ENCODE measurements at regions not wholly inside any gene's neighbourhood (a gene's known extent, or its start where the extent isn't known, plus 50 kb on each side); places are given as distances from the start of the nearest gene placed in this dataset.
A peak's percentile ranks its signal among the peaks of the same experiment; 100 is the strongest.

GRCh38 chr5:77144837-77145139, 57.7 kb upstream of the ZBED3 start:
- Histone ChIP-seq H4K20me1 (ENCODE audit: insufficient read depth, low read length) (no peaks in the 10 kb centered on the region), H3K9me3 (ENCODE audit: low read length) (no peaks in the 10 kb centered on the region), H3K4me2 (ENCODE audit: low read depth, low read length) (no peak overlapping the region), H3K36me3 (replicated peaks in 1 of 2; ENCODE audit: control insufficient read depth in 1 of 2, insufficient read depth in 2 of 2, low read length in 2 of 2) (no peaks in the 10 kb centered on the region), H3K4me3 (replicated peaks in 1 of 3; ENCODE audit: insufficient read depth in 1 of 3, low read depth in 2 of 3, low read length in 3 of 3) (no peak overlapping the region), H3K4me1 (ENCODE audit: insufficient read depth, low read length) (no peaks in the 10 kb centered on the region), H3K27me3 (ENCODE audit: control insufficient read depth in 1 of 2, insufficient read depth in 2 of 2, low read length in 2 of 2) (no peaks in the 10 kb centered on the region), H2AFZ (ENCODE audit: low read length) (no peak overlapping the region), H3K79me2 (ENCODE audit: insufficient read depth, low read length) (no peaks in the 10 kb centered on the region), H3K9ac (ENCODE audit: insufficient read depth, low read depth, low read length) (no peak overlapping the region), H3K27ac (ENCODE audit: extremely low read length, insufficient read depth, low read length) (no peak overlapping the region)
- 7% methylated on average over 1 of the region's 1 CpG for WGBS (ENCODE audit: low lambda C conversion rate)
- BruUV-seq (replicated peaks), result no TSS peak
- ChIA-PET POLR2A (no interaction called here), CTCF (ENCODE audit: low intra/inter-chr PET ratio, low total read pairs) (interaction anchor here (1.7 to 2.3 kb wide), 3 partner anchors 94 to 348 kb away, joined by 4 to 14 read pairs (median 13); partner anchors contain the start of gene WDR41)
- no peak for DNase-seq (ENCODE audit: low spot score)
- ATAC-seq, result no peak
- intact Hi-C loops (cut with micrococcal nuclease; ENCODE audit: unreplicated experiment) (loop anchor here (1.0 to 5.0 kb wide), 3 partner anchors 95 to 348 kb away; partner anchors contain the start of gene WDR41), in situ Hi-C loops (cut with HindIII; ENCODE audit: extremely low pct_ligation_motif_present, low pct_unique_long_range_greater_than_20kb) (loop anchor here (5.0 kb wide), 2 partner anchors 93 to 348 kb away; partner anchors contain the start of gene WDR41)
- TF ChIP-seq ZMYM2 (CRISPR knock-in tag; IDR thresholded peaks at IDR 0.05), result no peak
- TF ChIP-seq KAT8 (CRISPR knock-in tag; IDR thresholded peaks at IDR 0.05), result 0 out of 2 replicates have a peak, but pooled peaks have one; percentile 5
- FAIRE-seq, result no peak

GRCh38 chr5:77143998-77144836, 57.1 kb upstream of the ZBED3 start:
- FAIRE-seq (peak; percentile 75), ATAC-seq (peak; percentile 88), DNase-seq (ENCODE audit: low spot score) (peak; percentile 42)
- no peaks in the 10 kb centered on the region for H3K79me2 ChIP-seq (ENCODE audit: insufficient read depth, low read length)
- ChIA-PET POLR2A (no interaction called here), CTCF (ENCODE audit: low intra/inter-chr PET ratio, low total read pairs) (interaction anchor here (1.7 to 2.3 kb wide), 3 partner anchors 95 to 348 kb away, joined by 4 to 14 read pairs (median 13); partner anchors contain the start of gene WDR41)
- H3K36me3 ChIP-seq (replicated peaks in 1 of 2; ENCODE audit: control insufficient read depth in 1 of 2, insufficient read depth in 2 of 2, low read length in 2 of 2), result no peaks in the 10 kb centered on the region
- no peaks in the 10 kb centered on the region for H3K27me3 ChIP-seq (ENCODE audit: control insufficient read depth in 1 of 2, insufficient read depth in 2 of 2, low read length in 2 of 2)
- in situ Hi-C loops (cut with HindIII; ENCODE audit: extremely low pct_ligation_motif_present, low pct_unique_long_range_greater_than_20kb) (loop anchor here (5.0 kb wide), 2 partner anchors 93 to 348 kb away; partner anchors contain the start of gene WDR41), intact Hi-C loops (cut with micrococcal nuclease; ENCODE audit: unreplicated experiment) (loop anchor here (1.0 to 5.0 kb wide), 3 partner anchors 95 to 349 kb away; partner anchors contain the start of gene WDR41)
- BruUV-seq (replicated peaks), result no TSS peak
- H4K20me1 ChIP-seq (ENCODE audit: insufficient read depth, low read length), result no peaks in the 10 kb centered on the region
- 34% methylated on average over 14 of the region's 14 CpGs for WGBS (ENCODE audit: low lambda C conversion rate)
- no peaks in the 10 kb centered on the region for H3K4me1 ChIP-seq (ENCODE audit: insufficient read depth, low read length)
- no peaks in the 10 kb centered on the region for H3K9me3 ChIP-seq (ENCODE audit: low read length)
- no peak overlapping the region for H2AFZ ChIP-seq (ENCODE audit: low read length)
- no peak overlapping the region for H3K9ac ChIP-seq (ENCODE audit: insufficient read depth, low read depth, low read length)
- H3K4me3 ChIP-seq (replicated peaks in 1 of 3; ENCODE audit: insufficient read depth in 1 of 3, low read depth in 2 of 3, low read length in 3 of 3), result no peak overlapping the region
- no peak overlapping the region for H3K27ac ChIP-seq (ENCODE audit: extremely low read length, insufficient read depth, low read length)
- H3K4me2 ChIP-seq (ENCODE audit: low read depth, low read length), result no peak overlapping the region
- peak; percentile 55; the same call in 1 of the 2 replicates for TF ChIP-seq KDM2A (CRISPR knock-in tag; IDR thresholded peaks at IDR 0.05; ENCODE audit: borderline replicate concordance, low read depth)
- TF ChIP-seq RAD21 (CRISPR knock-in tag; IDR thresholded peaks at IDR 0.05), result peak; percentile 47; the same call in 1 of the 2 replicates
- no peak for TF ChIP-seq HIC2 (CRISPR knock-in tag; IDR thresholded peaks at IDR 0.05; ENCODE audit: low read depth)
- 0 out of 2 replicates have a peak, but pooled peaks have one; percentile 18 for TF ChIP-seq SMAD3 (CRISPR knock-in tag; IDR thresholded peaks at IDR 0.05)
- TF ChIP-seq ZBTB43 (CRISPR knock-in tag; conservative IDR thresholded peaks at IDR 0.05), result no peak
- 0 out of 2 replicates have a peak, but pooled peaks have one; percentile 22 for TF ChIP-seq RXRB (CRISPR knock-in tag; IDR thresholded peaks at IDR 0.05; ENCODE audit: borderline replicate concordance)
- no peak for TF ChIP-seq THRA (CRISPR knock-in tag; IDR thresholded peaks at IDR 0.05; ENCODE audit: borderline replicate concordance)
- no peak for TF ChIP-seq MXD3 (CRISPR knock-in tag; IDR thresholded peaks at IDR 0.05)
- no peak for TF ChIP-seq AKAP8 (CRISPR knock-in tag; IDR thresholded peaks at IDR 0.05)
- TF ChIP-seq MXD4 (CRISPR knock-in tag; IDR thresholded peaks at IDR 0.05), result no peak
